ENCODE measurements at regions not wholly inside any gene's neighbourhood (a gene's known extent, or its start where the extent isn't known, plus 50 kb on each side); places are given as distances from the start of the nearest gene placed in this dataset.
"Not testable (repeated sequence)": the region's sequence is repeated elsewhere in the genome, so short reads cannot be mapped to it uniquely, and the experiment has no call there.

- CTCF ChIA-PET (ENCODE audit: unreplicated experiment) = interaction anchor here (1.2 kb wide), 1 partner anchor 428 kb away, joined by 6 read pairs; no protein-coding TSS in a partner anchor
- no peak overlapping the region for H3K27ac ChIP-seq (ENCODE audit: low read depth, low read length, poor library complexity, severe bottlenecking)
These were observed 160.4 kb upstream of the KCNH8 start for GRCh38 chr3:18987862-18988447.

GRCh38 chr3:18987070-18987469 is 161.2 kb upstream of the KCNH8 start:
- ChIA-PET POLR2A (no interaction called here), CTCF (ENCODE audit: unreplicated experiment) (no interaction called here)
- no peak overlapping the region for H3K4me2 ChIP-seq (ENCODE audit: low read length)
- H3K79me2 ChIP-seq (ENCODE audit: insufficient read depth, low read depth, low read length) = no peaks in the 10 kb centered on the region
- TF ChIP-seq EZH2phosphoT487 (IDR thresholded peaks at IDR 0.05; ENCODE audit: borderline replicate concordance, low read depth, low read length) = no peak
- TF ChIP-seq CTCF (conservative IDR thresholded peaks at IDR 0.05; ENCODE audit: low read length) = no peak
- no TSS peak for BruUV-seq (replicated peaks)
- intact Hi-C loops (cut with micrococcal nuclease; ENCODE audit: unreplicated experiment) = loop anchor here (10.0 kb wide), 1 partner anchor 862 kb away; no protein-coding TSS in a partner anchor
- no peak overlapping the region for H3K27ac ChIP-seq (ENCODE audit: low read depth, low read length, poor library complexity, severe bottlenecking)
- H4K20me1 ChIP-seq (ENCODE audit: insufficient read depth, low read length) = no peaks in the 10 kb centered on the region
- no peak overlapping the region for H2AFZ ChIP-seq (ENCODE audit: low read length)
- H3K9me3 ChIP-seq (ENCODE audit: low read length) = no peaks in the 10 kb centered on the region
- peaks cover 3% of the 10 kb centered on the region for H3K4me1 ChIP-seq (ENCODE audit: insufficient read depth, low read length, poor library complexity, severe bottlenecking)
- no peaks in the 10 kb centered on the region for H3K9me2 ChIP-seq (ENCODE audit: insufficient read depth, low read length)
- DNase-seq (ENCODE audit: low spot score) = no peak
- no peaks in the 10 kb centered on the region for H3K36me3 ChIP-seq (ENCODE audit: insufficient read depth, low read length)
- H3K4me3 ChIP-seq (ENCODE audit: low read depth, low read length, poor library complexity, severe bottlenecking) = no peak overlapping the region

More at GRCh38 chr3:18987862-18988447, 160.4 kb upstream of the KCNH8 start:
- no TSS peak for BruUV-seq (replicated peaks)
- H3K4me3 ChIP-seq (ENCODE audit: low read depth, low read length, poor library complexity, severe bottlenecking) = no peak overlapping the region
- H3K36me3 ChIP-seq (ENCODE audit: insufficient read depth, low read length) = no peaks in the 10 kb centered on the region
- no peak overlapping the region for H3K4me2 ChIP-seq (ENCODE audit: low read length)
- TF ChIP-seq CTCF (conservative IDR thresholded peaks at IDR 0.05; ENCODE audit: low read length) = no peak
- no peak for TF ChIP-seq EZH2phosphoT487 (IDR thresholded peaks at IDR 0.05; ENCODE audit: borderline replicate concordance, low read depth, low read length)
- H3K9me2 ChIP-seq (ENCODE audit: insufficient read depth, low read length) = no peaks in the 10 kb centered on the region
- H4K20me1 ChIP-seq (ENCODE audit: insufficient read depth, low read length) = no peaks in the 10 kb centered on the region
- no peaks in the 10 kb centered on the region for H3K79me2 ChIP-seq (ENCODE audit: insufficient read depth, low read depth, low read length)
- DNase-seq (ENCODE audit: low spot score) = no peak
- H2AFZ ChIP-seq (ENCODE audit: low read length) = no peak overlapping the region; the same call in 1 of the 2 replicates
- intact Hi-C loops (cut with micrococcal nuclease; ENCODE audit: unreplicated experiment) = loop anchor here (1.0 to 10.0 kb wide), 4 partner anchors 135 to 863 kb away; no protein-coding TSS in a partner anchor
- peaks cover 3% of the 10 kb centered on the region for H3K4me1 ChIP-seq (ENCODE audit: insufficient read depth, low read length, poor library complexity, severe bottlenecking)
- POLR2A ChIA-PET = interaction anchor here (0.6 to 1.0 kb wide), 2 partner anchors 16 to 47 kb away, joined by 4 read pairs; no protein-coding TSS in a partner anchor
- no peaks in the 10 kb centered on the region for H3K9me3 ChIP-seq (ENCODE audit: low read length)

GRCh38 chr3:18982920-18983319 is 165.4 kb upstream of the KCNH8 start:
- Histone ChIP-seq H3K4me1 (ENCODE audit: insufficient read depth, low read length, poor library complexity, severe bottlenecking) (peaks cover 3% of the 10 kb centered on the region), H3K4me2 (ENCODE audit: low read length) (no peak overlapping the region), H3K27ac (ENCODE audit: low read depth, low read length, poor library complexity, severe bottlenecking) (no peak overlapping the region), H3K79me2 (ENCODE audit: insufficient read depth, low read depth, low read length) (no peaks in the 10 kb centered on the region), H4K20me1 (ENCODE audit: insufficient read depth, low read length) (no peaks in the 10 kb centered on the region), H3K9me2 (ENCODE audit: insufficient read depth, low read length) (no peaks in the 10 kb centered on the region), H3K9me3 (ENCODE audit: low read length) (no peaks in the 10 kb centered on the region), H3K4me3 (ENCODE audit: low read depth, low read length, poor library complexity, severe bottlenecking) (no peak overlapping the region), H3K36me3 (ENCODE audit: insufficient read depth, low read length) (no peaks in the 10 kb centered on the region), H2AFZ (ENCODE audit: low read length) (peak overlapping the region; percentile 38; the same call in 1 of the 2 replicates)
- intact Hi-C loops (cut with micrococcal nuclease; ENCODE audit: unreplicated experiment) = loop anchor here (10.0 kb wide), 1 partner anchor 858 kb away; no protein-coding TSS in a partner anchor
- DNase-seq (ENCODE audit: low spot score) = no peak
- no TSS peak for BruUV-seq (replicated peaks)
- no peak for TF ChIP-seq CTCF (conservative IDR thresholded peaks at IDR 0.05; ENCODE audit: low read length)
- no peak for TF ChIP-seq EZH2phosphoT487 (IDR thresholded peaks at IDR 0.05; ENCODE audit: borderline replicate concordance, low read depth, low read length)
- POLR2A ChIA-PET = no interaction called here
- CTCF ChIA-PET (ENCODE audit: unreplicated experiment) = interaction anchor here (0.6 kb wide), 1 partner anchor 270 kb away, joined by 3 read pairs; no protein-coding TSS in a partner anchor

- BruUV-seq (replicated peaks); H3K79me2 ChIP-seq (ENCODE audit: insufficient read depth, low read depth, low read length); H3K9me2 ChIP-seq (ENCODE audit: insufficient read depth, low read length); H3K27ac ChIP-seq (ENCODE audit: low read depth, low read length, poor library complexity, severe bottlenecking); H3K4me3 ChIP-seq (ENCODE audit: low read depth, low read length, poor library complexity, severe bottlenecking); DNase-seq (ENCODE audit: low spot score); H3K4me2 ChIP-seq (ENCODE audit: low read length); H3K4me1 ChIP-seq (ENCODE audit: insufficient read depth, low read length, poor library complexity, severe bottlenecking); H2AFZ ChIP-seq (ENCODE audit: low read length); intact Hi-C loops (cut with micrococcal nuclease; ENCODE audit: unreplicated experiment); CTCF ChIA-PET (ENCODE audit: unreplicated experiment); H4K20me1 ChIP-seq (ENCODE audit: insufficient read depth, low read length); H3K36me3 ChIP-seq (ENCODE audit: insufficient read depth, low read length): not testable (repeated sequence)
- POLR2A ChIA-PET = interaction anchor here (0.6 kb wide), 1 partner anchor 1136 kb away, joined by 7 read pairs; no protein-coding TSS in a partner anchor
- 0 out of 2 replicates have a peak, but pooled peaks cover 12% of the 10 kb centered on the region for H3K9me3 ChIP-seq (ENCODE audit: low read length)
These were observed 172.2 kb upstream of the KCNH8 start for GRCh38 chr3:18976102-18976501.

All from OCI-LY7 (cell line).